HG02870 (cell line): ENCODE measurements at regions not wholly inside any gene's neighbourhood (a gene's known extent, or its start where the extent isn't known, plus 50 kb on each side); places are given as distances from the start of the nearest gene placed in this dataset.

Experiments used
- ATAC-seq: cut with Tn5 transposase; IDR thresholded peaks from one replicate; pipeline ENCODE4 v1.9.1; 2021; ENCODE audit warnings: mild to moderate bottlenecking, moderate library complexity; ENCODE audit not compliant: unreplicated experiment

- ATAC-seq, result no peak
Observed at GRCh38 chr17:79296243-79296642, 221.6 kb downstream of the ENGASE start.

- no peak for ATAC-seq
Observed at GRCh38 chr17:79295307-79295706, 220.7 kb downstream of the ENGASE start.

- ATAC-seq, result no peak
Observed at GRCh38 chr17:79294459-79295071, 219.9 kb downstream of the ENGASE start.

- no peak for ATAC-seq
Observed at GRCh38 chr17:79292501-79292900, 217.9 kb downstream of the ENGASE start.

GRCh38 chr17:79291391-79291790, 216.8 kb downstream of the ENGASE start:
- ATAC-seq, result no peak

- ATAC-seq, result no peak
Observed at GRCh38 chr17:79290726-79291125, 216.1 kb downstream of the ENGASE start.

- ATAC-seq, result no peak
Observed at GRCh38 chr17:79288950-79289349, 214.3 kb downstream of the ENGASE start.

- ATAC-seq, result no peak
Observed at GRCh38 chr17:79286440-79286839, 211.8 kb downstream of the ENGASE start.

- no peak for ATAC-seq
Observed at GRCh38 chr17:79285973-79286372, 211.3 kb downstream of the ENGASE start.

GRCh38 chr17:79282294-79282693, 207.7 kb downstream of the ENGASE start:
- ATAC-seq, result no peak

GRCh38 chr17:79281803-79282202, 207.2 kb downstream of the ENGASE start:
- no peak for ATAC-seq

GRCh38 chr17:79280866-79281572, 206.4 kb downstream of the ENGASE start:
- ATAC-seq, result no peak

GRCh38 chr17:79280010-79280409, 205.4 kb downstream of the ENGASE start:
- no peak for ATAC-seq

- ATAC-seq, result no peak
Observed at GRCh38 chr17:79279320-79279719, 204.7 kb downstream of the ENGASE start.

- no peak for ATAC-seq
Observed at GRCh38 chr17:79276821-79277220, 202.2 kb downstream of the ENGASE start.

- no peak for ATAC-seq
Observed at GRCh38 chr17:79273660-79274059, 199.0 kb downstream of the ENGASE start.

- ATAC-seq, result no peak
Observed at GRCh38 chr17:79272666-79273219, 198.1 kb downstream of the ENGASE start.

GRCh38 chr17:79272220-79272619, 197.6 kb downstream of the ENGASE start:
- ATAC-seq, result no peak

- ATAC-seq, result no peak
Observed at GRCh38 chr17:79269620-79270019, 195.0 kb downstream of the ENGASE start.

- no peak for ATAC-seq
Observed at GRCh38 chr17:79263191-79263590, 188.6 kb downstream of the ENGASE start.

- no peak for ATAC-seq
Observed at GRCh38 chr17:79262624-79263023, 188.0 kb downstream of the ENGASE start.

GRCh38 chr17:79261355-79262072, 186.9 kb downstream of the ENGASE start:
- ATAC-seq, result no peak
